ENCODE measurements at regions not wholly inside any gene's neighbourhood (a gene's known extent, or its start where the extent isn't known, plus 50 kb on each side); places are given as distances from the start of the nearest gene placed in this dataset.

DNA sequence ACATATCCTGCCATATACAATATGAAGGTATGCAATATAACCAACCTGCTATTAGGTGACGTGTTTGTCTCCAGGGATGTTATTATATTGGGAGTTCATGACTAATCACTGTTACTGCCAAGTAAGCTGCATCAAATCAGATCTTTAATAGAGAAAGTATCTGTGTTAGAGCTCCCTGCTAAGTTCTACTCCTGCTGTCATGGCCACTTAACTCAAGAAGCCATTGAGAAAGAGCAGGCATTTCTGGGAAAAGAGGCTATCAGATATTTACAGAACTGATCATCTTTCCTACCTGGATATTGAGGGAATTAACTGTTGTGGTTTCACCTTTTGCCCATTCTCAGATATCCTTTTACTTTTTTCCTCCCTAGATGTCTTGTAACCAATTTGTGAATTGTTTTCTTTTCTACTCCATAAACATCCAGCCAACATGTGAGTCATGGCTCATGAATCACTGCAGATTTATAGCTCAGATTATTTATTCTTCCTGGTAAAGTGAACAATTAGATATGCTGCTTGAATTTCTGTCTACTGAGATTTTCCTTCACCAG lies 634.8 kb upstream of the FAM174A start (continued):
- TF ChIP-seq RFX5 (IDR thresholded peaks at IDR 0.05; ENCODE audit: borderline replicate concordance, low read depth, low read length) = no peak

All from H1 (cell line).